Medulla oblongata (tissue), 1 donor: ENCODE measurements at regions not wholly inside any gene's neighbourhood (a gene's known extent, or its start where the extent isn't known, plus 50 kb on each side); places are given as distances from the start of the nearest gene placed in this dataset.
A peak's percentile ranks its signal among the peaks of the same experiment; 100 is the strongest.
"Not testable (repeated sequence)": the region's sequence is repeated elsewhere in the genome, so short reads cannot be mapped to it uniquely, and the experiment has no call there.

Experiments
- DNase-seq: peaks from one replicate; pipeline ENCODE4 v3.0.0-alpha.2; 2015; ENCODE audit errors: extremely low spot score

DNA sequence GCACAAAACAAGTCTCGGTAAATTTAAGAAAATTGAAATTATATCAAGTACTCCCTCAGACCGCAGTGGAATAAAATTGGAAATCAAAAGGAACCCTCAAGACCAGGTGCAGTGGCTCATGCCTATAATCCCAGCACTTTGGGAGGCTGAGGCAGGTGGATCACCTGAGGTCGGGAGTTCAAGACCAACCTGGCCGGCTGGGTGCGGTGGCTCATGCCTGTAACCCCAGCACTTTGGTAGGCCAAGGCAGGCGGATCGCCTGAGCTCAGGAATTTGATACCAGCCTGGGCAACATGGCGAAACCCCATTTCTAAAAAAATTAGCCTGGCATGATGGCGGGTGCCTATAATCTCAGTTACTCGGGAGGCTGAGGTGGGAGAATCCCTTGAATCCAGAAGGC lies 135.7 kb upstream of the RAG2 start:
- not testable (repeated sequence) for DNase-seq

DNA sequence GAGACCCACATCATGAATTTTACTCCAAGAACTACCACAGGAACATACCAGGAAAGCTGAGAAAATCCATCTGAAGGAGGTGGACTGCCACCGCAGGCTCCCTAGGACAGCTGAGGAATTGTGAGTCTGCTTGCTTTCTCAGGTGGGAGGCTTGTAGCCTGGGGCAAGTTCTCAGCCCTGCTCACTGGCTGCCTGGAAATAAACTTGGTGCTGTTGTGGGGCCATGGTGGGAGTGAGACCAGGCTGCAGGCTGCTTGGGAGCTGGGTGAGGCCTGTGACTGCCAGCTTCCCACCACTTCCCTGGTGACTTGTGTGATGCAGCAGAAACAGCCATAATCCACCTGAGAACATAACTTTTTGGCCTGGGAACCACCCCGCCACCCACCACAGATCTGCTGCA lies 132.7 kb upstream of the RAG2 start:
- no peak for DNase-seq

DNA sequence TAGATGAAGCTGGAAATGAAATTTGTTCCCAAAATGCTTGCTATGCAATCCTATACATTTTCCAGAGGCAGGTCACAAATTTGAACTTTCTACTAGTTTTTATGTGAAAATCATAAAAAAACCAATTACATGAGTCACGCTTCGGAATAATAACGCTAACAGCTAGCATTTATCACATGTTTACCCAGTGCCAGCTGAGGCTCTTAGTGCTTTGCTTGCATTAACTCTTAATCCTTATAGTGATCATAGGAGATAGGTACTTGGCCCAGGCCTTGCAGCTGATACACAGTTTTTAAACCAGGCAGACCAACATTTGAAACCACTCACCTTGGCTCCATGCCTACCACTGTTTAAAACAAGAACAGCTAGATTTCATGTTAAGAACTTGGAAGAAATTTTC lies 131.8 kb upstream of the RAG2 start:
- DNase-seq: no peak

DNA sequence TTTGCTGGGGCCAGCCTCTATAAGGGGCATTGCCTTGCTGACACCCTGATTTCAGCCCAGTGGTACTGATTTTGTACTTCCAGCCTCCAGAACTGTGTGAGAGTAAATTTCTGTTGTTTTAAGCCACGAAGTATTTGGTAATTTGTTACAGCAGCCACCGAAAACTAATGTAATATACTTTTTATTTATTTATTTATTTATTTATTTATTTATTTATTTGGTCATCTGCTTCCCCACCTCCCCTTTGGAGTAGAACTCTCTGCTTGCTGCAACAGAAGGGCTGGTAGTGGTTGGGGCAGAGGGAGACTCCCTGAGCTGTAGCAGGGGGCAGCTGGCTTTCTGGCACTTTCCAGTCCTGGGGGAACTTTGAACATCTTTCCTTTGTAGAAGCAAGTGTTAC lies 128.4 kb upstream of the RAG2 start:
- DNase-seq: no peak

DNA sequence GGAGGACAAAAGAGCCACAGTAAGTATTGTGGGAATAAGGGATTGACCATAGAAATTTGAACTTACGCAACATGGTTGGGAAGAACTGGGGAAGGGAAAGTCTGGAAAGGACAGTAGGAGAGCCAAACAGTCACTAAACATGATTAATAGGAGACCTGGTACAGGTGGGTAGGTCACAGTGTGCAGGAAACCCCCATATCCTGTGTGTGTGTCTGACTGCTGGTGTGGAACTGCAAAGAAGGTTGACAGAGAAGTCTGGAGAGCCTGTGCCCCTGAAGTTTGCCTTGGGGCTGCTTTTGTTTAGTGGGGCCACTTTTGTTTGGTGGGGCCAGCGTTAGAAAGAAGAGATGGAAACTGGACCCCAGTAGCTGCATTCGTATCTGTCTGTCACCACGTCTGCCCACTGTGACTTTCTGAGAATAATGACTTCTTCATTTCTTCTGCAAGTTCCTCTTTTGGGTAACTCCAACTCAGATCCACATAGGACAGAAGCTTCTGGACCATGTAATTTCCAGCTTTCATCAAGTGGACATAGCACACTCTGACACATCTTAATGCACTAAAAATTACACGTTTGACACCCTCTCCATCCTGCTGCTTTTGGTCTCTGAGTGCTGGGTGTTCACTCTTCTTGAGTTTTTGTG lies 126.8 kb upstream of the RAG2 start:
- DNase-seq: peak; percentile 64

DNA sequence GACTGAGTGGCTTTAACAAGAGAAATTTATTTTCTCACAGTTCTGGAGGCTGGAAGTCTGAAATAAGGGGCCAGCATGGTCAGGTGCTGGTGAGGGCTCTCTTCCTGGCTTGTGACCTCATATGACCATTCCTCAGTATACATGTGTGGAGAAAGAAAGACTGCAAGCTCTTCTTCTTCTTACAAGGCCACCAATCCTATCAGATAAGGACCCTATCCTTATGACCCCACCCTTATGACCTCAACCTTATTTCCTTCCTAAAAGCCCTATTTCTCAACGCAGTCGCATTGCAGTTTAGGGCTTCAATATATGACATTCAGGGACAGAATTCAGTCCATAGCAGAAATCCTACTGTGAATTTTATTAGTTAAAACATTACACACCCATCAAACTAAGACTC lies 124.4 kb upstream of the RAG2 start:
- DNase-seq: no peak

DNA sequence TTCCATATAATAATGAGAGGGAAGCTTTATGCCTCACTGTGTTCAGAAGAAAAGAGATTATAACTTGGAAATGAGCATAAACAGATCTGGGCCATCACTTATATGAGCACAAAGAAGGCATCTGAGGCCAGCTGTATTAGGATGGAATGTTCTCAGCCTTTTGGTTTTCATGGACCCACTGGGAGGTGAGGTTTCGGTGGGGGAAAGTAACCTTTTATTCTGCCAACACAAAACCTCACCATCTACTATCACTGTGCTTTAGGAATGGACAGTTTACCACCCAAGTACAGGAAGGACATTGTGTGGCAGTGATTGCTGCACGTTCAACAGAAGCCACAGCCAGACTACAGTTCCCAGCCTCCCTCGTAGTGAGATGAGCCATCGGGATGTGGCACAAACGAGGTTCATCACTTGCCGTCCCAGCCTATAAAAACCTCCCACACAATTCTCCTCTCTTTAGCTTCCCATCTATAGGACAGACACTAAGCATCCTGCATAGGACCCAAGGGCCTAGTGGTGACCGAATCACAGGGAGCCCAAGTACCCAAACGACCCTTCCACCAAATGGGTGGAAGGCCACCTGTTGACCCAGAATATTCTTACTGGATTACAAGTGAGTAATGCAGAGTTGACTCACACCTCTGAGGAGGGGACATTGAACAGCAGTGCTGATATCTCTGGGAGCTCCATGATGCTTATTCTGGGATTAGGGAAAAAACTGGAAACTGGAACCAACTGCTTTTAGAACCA lies 121.5 kb upstream of the RAG2 start:
- no peak for DNase-seq

DNA sequence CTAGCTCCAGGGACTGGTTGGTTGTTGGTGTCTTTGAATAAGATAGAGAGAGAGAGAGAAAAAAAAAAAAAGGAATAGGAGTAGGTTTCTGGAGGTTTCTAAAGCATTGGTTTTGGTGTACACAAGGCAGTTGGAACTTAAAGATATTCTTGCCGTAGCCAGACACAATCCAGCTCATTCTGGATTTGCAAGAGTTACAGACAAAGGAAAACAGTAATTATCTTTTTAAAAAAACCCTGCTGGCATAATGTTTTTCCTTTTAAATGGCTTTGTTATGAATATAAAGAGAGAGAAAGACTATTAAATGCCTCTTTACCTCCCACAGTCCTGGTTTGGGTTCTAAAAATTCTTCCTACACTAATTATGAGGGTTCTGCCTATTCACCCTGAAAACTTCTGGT lies 120.4 kb upstream of the RAG2 start:
- no peak for DNase-seq

DNA sequence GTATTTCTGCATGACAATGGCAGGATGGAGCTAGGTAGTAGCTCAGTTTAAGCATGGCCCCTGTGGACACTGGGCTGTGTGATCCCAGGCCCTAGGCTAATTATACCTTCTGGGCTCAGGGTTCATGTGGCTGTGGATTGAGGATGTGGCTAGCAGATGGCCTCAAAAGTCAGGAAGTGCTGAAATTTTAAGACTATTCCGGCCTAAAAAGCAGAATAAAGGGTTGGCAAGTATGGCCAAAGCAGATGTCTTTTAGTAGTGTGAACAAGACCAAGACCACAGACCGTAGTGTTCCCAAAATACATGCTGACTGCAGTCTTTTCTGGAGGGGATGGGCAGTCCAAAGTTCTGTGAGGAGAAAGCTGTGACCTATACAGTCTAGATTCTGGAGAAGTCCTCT lies 115.7 kb upstream of the RAG2 start:
- DNase-seq: peak; percentile 80

DNA sequence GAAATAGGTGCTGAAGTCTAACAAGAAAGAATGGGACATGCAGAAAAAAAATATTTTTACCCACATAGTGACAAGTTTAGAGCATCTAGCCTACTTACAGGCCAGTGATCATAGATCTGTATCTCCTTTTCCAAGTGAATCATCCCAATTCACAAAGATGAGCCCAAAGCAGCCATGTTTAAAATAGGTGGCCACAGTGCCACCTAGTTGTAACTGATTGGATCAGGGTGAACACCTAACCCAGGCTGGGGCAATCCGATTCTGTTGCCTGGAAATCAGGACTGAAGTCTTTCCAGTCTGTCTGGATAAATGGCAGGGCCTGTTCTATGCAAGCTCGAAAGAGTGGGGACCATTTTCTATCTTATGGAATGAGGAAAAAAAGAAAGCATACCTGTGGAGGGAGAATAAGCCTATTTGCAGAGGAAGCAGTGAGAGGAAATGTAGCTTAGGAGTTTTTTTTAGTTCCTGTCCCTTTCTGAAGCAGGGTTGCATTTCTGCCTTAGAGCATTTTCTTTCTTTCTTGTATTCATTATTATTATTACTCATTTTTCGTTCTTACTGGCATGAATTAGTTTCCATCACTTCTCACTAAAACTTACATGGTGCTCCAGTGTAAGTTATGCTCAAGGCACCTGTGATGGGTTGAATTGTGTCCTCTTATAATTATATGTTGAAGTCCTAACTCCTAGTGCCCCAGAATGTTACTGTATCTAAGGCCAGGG lies 113.2 kb upstream of the RAG2 start:
- no peak for DNase-seq
